G401 (cell line): ENCODE measurements at regions not wholly inside any gene's neighbourhood (a gene's known extent, or its start where the extent isn't known, plus 50 kb on each side); places are given as distances from the start of the nearest gene placed in this dataset.
"Not testable (repeated sequence)": the region's sequence is repeated elsewhere in the genome, so short reads cannot be mapped to it uniquely, and the experiment has no call there.

Experiments
- DNase-seq: peaks from one replicate; pipeline ENCODE4 v3.0.0-alpha.2; 2015; ENCODE audit warnings: low spot score
- in situ Hi-C: cut with HindIII; loops from 2 replicates; pipeline ENCODE4 v1.10.0; 2016; ENCODE audit warnings: low sequenced_read_pairs, mixed read lengths

GRCh38 chrX:18017411-18017810 lies 156.3 kb upstream of the RAI2 start:
- in situ Hi-C loops, result no loop called here
- no peak for DNase-seq

- in situ Hi-C loops, result no loop called here
These were observed 155.8 kb upstream of the RAI2 start for GRCh38 chrX:18016941-18017340.

GRCh38 chrX:18010253-18010652 lies 149.2 kb upstream of the RAI2 start:
- DNase-seq, result no peak
- in situ Hi-C loops, result no loop called here

More at GRCh38 chrX:18016941-18017340, 155.8 kb upstream of the RAI2 start:
- peak; percentile 27 for DNase-seq

GRCh38 chrX:18003876-18004275 lies 142.8 kb upstream of the RAI2 start:
- DNase-seq, result no peak
- in situ Hi-C loops, result no loop called here

DNA sequence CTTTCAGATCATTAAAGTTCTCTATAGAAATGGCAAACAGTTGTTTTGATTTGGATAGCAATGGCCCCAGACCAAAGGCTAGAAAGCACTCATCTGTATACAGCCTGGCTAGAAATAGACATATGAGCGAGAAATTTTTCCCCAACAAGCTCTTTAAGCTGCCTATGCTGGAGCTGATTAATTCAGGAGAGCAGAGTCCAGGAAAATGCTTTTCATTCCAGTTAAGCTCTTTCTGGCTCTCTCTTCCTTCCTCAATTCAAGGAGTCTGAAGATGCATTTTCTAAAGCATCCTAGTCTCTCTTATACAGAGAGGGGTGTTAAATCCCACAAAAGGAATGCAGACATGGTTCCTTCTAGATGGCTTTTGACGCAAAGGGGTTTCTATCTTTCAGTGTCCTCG lies 141.7 kb upstream of the RAI2 start:
- DNase-seq, result no peak
- in situ Hi-C loops, result no loop called here

DNA sequence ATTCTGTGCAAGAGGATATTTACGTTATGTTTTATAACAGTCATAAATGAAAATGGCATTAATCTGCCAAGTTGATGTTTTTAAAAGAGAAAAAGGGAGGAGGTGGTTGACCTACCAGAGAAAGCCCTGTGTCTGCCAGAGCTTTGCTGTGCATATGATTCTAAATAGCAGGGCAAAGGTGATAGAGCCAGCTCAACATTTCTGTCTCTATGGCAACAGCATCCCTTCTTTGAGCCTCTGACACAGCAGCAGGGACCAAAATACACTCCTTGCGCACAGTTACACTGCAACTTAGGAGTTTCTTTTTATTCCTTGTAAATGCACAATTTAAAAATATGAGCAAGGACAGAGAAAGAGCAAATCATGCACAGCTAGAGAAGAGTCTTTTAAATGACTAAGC lies 133.3 kb upstream of the RAI2 start:
- in situ Hi-C loops, result no loop called here

DNA sequence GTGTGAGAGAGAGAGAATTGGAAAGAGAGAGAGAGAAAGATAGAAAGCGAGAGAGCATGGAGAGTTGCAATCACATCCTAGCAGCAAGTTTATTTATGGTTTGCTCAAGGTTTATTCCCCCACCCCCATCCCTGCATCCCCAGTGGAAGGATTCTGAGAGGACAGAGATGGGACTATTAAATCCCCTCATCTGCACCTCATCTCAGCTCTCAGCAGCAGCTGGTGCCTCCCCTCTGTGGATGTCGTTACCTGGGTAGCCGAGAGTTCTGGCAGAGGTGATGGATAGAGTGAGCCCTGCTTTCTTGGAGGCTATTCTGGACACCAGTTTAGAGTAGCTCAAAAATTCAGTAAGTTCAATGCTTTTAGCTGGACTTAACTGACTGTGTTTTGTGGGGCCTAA lies 132.0 kb upstream of the RAI2 start:
- no peak for DNase-seq
- in situ Hi-C loops, result no loop called here

More for the DNA sequence above, 133.3 kb upstream of the RAI2 start:
- DNase-seq, result no peak

DNA sequence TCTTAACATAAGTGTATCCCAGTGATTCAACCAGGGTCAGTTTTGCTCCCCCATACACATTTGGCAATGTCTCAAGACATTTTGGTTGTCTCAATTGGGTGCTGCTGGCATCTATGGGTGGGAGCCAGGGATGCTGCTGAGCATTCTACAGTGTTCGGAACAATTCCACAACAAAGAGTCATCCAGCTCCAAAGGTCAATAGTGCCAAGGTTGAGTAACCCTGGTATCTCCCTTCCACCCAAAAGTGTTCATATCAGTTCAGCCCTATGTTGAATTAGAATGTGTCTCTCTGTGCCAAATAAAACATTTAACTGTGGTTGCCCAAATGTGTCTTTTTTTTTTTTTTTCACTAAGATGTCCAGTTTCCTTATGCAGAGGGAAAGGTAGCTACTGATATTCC lies 129.4 kb upstream of the RAI2 start:
- in situ Hi-C loops, result no loop called here
- no peak for DNase-seq

GRCh38 chrX:17987783-17988182 lies 126.7 kb upstream of the RAI2 start:
- in situ Hi-C loops, result no loop called here
- DNase-seq, result no peak

DNA sequence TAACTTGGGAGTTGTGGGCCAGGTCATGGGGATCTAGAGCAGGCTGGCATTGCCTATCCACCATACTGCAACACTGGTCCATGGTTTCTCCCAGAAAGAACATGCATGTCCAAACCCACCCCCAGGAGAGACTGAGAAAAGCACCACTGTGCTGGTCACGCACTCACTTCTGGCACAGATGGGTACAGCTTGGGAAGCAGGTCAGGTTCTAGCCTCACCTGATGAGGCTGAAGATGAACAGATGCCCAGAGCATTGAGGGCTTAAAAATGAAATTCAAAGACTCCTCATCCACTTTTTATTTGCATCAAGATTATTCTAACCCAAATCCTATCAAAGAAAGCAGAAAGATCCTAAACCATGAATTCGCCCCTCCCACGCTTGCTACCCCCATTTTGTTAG lies 125.9 kb upstream of the RAI2 start:
- in situ Hi-C loops, result no loop called here
- no peak for DNase-seq

GRCh38 chrX:17986440-17986839 lies 125.3 kb upstream of the RAI2 start:
- in situ Hi-C loops, result no loop called here
- DNase-seq, result no peak

- in situ Hi-C loops, result no loop called here
These were observed 123.3 kb upstream of the RAI2 start for GRCh38 chrX:17984415-17984814.

DNA sequence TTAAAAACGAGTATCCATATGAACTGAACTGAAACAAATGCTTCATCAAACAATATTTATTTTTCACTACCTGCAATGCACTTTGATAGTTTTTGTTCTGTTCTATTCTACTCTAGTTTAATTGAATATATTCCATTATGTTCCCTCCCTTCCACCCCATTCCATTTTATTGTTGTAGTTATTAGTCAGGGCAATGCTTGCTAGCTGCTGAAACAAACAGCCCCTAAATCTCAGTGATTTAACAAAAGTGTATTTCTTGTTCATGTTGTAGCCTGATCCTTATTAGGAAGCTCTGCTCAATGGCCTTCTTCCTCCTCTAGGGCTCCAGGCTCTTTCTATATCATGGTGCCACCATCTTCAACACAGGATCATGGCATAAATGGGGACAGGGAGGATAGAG lies 122.3 kb upstream of the RAI2 start:
- in situ Hi-C loops, result no loop called here
- DNase-seq, result no peak

More at GRCh38 chrX:17984415-17984814, 123.3 kb upstream of the RAI2 start:
- no peak for DNase-seq

DNA sequence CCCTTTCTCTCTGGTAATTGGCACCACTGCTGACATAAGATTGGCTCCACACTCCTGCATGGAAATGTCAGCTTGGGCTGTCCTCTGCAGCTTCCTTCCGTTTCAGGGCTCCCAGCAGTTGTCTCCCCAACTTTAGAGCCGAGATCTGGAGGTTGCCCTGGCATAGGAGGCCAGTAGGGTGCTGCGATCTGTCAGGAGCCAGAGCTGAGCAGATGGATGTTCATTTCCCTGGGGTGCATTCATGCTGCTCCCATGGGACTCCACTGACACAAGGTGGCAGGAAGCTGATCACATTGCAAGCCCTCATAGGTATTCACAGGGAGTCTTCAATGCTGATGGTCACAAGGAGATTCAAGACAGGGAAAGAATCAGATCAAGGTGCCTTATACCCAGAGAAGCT lies 116.6 kb upstream of the RAI2 start:
- no peak for DNase-seq
- in situ Hi-C loops, result no loop called here

DNA sequence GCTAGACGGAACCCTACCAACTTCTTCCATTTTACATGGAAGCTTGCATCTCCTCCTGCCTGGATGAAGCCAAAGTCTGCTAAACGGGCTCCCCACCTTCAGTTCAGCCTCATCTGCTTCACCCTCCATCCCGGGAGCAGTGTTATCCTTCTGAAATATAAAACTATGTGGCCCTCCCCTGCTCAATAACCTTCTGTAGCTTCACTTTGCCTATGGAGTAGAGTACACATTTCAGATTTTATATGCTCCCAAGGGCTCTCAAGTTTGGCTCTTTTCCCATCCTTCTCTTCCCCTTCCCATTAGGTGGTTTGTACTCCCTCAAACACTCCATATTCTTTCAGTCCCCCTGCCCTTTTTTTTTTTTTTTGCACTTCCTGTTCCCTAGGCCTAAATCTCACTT lies 115.9 kb upstream of the RAI2 start:
- in situ Hi-C loops, result no loop called here
- DNase-seq, result no peak

DNA sequence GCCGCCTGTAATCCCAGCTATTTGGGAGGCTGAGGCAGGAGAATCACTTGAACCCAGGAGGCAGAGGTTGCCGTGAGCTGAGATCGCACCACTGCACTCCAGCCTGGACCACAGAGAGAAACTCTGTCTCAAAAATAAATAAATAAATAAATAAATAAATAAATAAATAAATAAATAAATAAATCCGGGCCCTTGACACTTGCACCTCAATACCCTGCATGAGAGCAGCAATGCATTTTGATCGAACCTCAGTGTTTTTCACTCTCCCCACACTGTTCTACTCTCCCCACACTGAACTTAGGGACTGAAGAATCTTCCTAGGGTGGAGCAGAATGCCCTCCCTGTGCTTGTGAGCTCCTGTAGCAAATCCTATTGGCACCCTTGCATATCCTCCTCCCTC lies 114.3 kb upstream of the RAI2 start:
- in situ Hi-C loops, DNase-seq: not testable (repeated sequence)

DNA sequence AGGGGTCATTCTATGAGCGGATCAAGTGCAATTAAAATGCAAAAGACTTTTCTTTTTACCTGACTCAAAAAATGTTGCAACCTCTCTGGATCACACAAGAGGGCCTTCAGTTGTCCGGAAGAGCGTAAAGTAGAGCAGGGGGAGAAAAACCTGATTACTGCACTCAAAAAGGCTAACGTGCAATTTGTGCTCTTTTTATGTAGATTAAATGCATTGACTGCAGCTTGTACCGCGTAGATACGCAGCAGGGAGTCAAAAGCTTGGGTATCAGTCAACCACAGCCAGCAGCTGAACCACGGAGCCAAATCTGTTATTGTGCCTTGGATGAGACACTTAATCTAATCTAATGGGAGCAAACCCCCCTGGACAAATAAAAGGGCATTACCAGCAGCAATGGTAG lies 107.3 kb upstream of the RAI2 start:
- in situ Hi-C loops, result no loop called here
- DNase-seq, result no peak

GRCh38 chrX:17967888-17968287 lies 106.8 kb upstream of the RAI2 start:
- in situ Hi-C loops, result no loop called here
- DNase-seq, result no peak

DNA sequence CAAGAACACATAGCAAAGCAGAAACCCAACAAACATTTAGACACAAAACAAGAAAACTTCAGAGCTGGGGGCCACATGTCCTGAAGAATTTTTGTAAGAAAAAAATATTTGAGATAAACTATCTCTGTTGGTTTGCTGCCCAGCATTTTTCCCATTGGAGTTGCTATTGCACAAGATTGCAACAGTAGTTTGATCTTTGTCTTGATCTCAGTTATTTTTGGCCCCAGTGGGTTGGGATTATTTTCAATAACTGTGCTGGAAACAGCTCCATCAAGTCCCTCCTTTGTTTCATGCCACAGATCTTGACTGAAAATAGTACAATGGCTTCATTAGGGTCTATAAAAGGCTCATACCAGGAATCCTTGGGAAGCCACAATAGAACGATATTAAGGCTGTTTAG lies 103.8 kb upstream of the RAI2 start:
- in situ Hi-C loops, result no loop called here

GRCh38 chrX:17960891-17961290 lies 99.8 kb upstream of the RAI2 start:
- no peak for DNase-seq
- in situ Hi-C loops, result no loop called here

More for the DNA sequence above, 103.8 kb upstream of the RAI2 start:
- no peak for DNase-seq

DNA sequence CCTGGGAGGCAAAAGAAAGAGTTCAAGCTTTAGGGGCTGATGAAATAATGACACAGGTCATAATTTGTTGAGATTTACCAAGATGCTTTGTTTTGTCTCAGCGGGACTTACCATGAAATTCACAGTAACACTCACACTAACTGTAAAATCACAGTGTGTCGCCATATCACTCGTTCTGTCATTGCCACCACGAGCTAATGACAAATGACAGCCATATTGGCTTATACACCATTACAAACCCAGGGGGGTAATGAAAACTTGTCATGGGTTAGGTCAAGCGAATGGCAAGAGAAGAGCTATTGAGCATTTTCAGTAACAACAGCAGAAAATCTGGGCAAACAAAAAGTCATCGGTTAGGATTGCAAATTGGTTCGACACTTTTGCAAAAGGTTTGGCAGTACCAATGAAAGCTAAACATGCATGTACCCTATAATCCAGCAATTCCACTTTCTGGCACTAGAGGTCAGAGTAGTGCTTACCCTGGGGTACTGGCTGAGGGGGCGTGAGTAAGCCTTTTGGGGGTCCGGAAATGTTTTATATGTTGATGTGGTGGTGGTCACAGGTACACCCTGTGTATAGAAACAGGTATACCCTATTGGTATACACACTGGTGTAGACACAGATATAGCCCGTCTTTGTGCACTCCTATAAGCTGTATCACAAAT lies 83.9 kb upstream of the RAI2 start:
- no peak for DNase-seq
- in situ Hi-C loops, result no loop called here

- DNase-seq, in situ Hi-C loops: not testable (repeated sequence)
These were observed 80.1 kb upstream of the RAI2 start for GRCh38 chrX:17941171-17941570.
